Stimulated activated CD4-positive, alpha-beta T cell treated with anti-CD3 and anti-CD28 coated beads, Interleukin-15, amount 100 ng/mL, for 24 hours (primary cell): ENCODE measurements at regions not wholly inside any gene's neighbourhood (a gene's known extent, or its start where the extent isn't known, plus 50 kb on each side); places are given as distances from the start of the nearest gene placed in this dataset.

Experiments used
- DNase-seq: peaks from one replicate; pipeline ENCODE4 v3.0.0-alpha.2; 2020

GRCh38 chr4:184528051-184528450 lies 53.7 kb upstream of the IRF2 start:
- DNase-seq, result no peak

DNA sequence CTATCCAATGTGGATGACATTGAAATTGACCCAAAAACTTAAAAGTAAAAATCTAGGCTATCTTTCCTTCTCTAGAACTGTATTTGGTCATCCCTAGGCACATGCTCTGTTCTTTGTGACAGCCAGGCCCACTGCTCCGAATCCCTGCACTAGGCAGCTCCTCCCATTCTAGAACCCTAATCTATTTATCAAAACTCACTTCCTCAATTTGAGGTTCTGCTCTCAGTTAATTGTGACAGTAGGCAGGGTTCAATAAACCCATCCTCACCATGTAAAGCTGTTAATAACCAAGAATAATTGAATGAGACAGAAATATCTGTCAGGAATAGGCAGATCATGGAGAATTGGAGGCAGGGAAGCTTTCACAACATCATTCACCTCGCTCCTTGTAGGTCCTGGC lies 51.9 kb upstream of the IRF2 start:
- no peak for DNase-seq
